Thymus (tissue), 11 donors: ENCODE measurements at regions not wholly inside any gene's neighbourhood (a gene's known extent, or its start where the extent isn't known, plus 50 kb on each side); places are given as distances from the start of the nearest gene placed in this dataset.

Source experiments
- DNase-seq, 9 donors: peaks; one replicate each; pipeline ENCODE4 v3.0.0-alpha.2; 2013; ENCODE audit warnings: low spot score in 9 of 9, low read depth in 6 of 9, missing footprints in 1 of 9
- H3K27ac ChIP-seq, 2 donors: one replicate each; pipeline ENCODE4 v1.5.1; 2013; ENCODE audit warnings: control low read depth in 1 of 2, low read depth in 1 of 2, low read length in 1 of 2, mild to moderate bottlenecking in 1 of 2, moderate library complexity in 1 of 2
- H3K27me3 ChIP-seq, 2 donors: one replicate each; pipeline ENCODE4 v1.5.1; 2013; ENCODE audit warnings: low read length in 1 of 2; ENCODE audit not compliant: control insufficient read depth in 2 of 2, insufficient read depth in 1 of 2
- H3K36me3 ChIP-seq, 2 donors: one replicate each; pipeline ENCODE4 v1.5.1; 2013; ENCODE audit warnings: low read length in 1 of 2, mild to moderate bottlenecking in 1 of 2, moderate library complexity in 1 of 2; ENCODE audit not compliant: control insufficient read depth in 2 of 2, insufficient read depth in 2 of 2
- H3K4me1 ChIP-seq, 2 donors: one replicate each; pipeline ENCODE4 v1.5.1; 2013; ENCODE audit warnings: low read length in 2 of 2; ENCODE audit not compliant: control insufficient read depth in 2 of 2, insufficient read depth in 2 of 2
- H3K4me3 ChIP-seq, 2 donors: one replicate each; pipeline ENCODE4 v1.5.1; 2013; ENCODE audit warnings: low read length in 2 of 2, control low read depth in 1 of 2, mild to moderate bottlenecking in 1 of 2
- H3K9me3 ChIP-seq, 2 donors: one replicate each; pipeline ENCODE4 v1.5.1; 2013; ENCODE audit warnings: low read length in 1 of 2, mild to moderate bottlenecking in 1 of 2; ENCODE audit not compliant: control insufficient read depth in 2 of 2, insufficient read depth in 1 of 2
- WGBS: extraction: QIAGEN DNeasy Blood & Tissue Kit; methylation state at CpG from one replicate; pipeline ENCODE4 v1.1.7; 2013; 5-methylcytosine and 5-hydroxymethylcytosine counted together
- donor health status: healthy.

DNA sequence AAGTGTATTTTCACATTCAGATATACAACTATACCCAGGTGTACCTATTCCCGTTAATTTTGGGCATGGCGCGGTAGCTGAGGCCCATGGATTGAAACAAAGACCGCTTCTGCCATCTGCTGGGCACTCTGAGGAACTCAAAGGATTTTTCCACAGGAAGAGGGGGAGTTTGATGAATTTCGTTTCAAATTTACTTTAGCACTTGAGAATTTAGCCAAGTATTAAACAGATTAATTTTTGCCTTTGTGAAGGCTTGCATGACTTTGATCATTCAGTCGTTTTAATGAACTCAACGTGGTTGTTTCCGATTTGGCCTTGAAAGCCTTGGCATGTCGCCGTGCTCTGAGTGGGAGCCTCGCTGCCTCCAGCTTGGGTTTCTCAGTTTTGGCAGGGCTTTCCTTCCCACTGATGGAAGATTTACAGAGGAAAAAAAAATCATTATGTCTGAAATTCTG lies 153.2 kb upstream of the DDHD1 start:
- Histone ChIP-seq H3K36me3 (no peaks in the 10 kb centered on the region), H3K4me3 (peak overlapping the region in 1 of 2 donors; percentile 48), H3K27ac (no peak overlapping the region), H3K9me3 (no peaks in the 10 kb centered on the region), H3K4me1 (no peaks in the 10 kb centered on the region), H3K27me3 (no peaks in the 10 kb centered on the region)
- DNase-seq = peak in 8 of 9 donors; percentile 13 to 64 (median 31)
- 16% methylated on average over 11 of the region's 11 CpGs for WGBS

DNA sequence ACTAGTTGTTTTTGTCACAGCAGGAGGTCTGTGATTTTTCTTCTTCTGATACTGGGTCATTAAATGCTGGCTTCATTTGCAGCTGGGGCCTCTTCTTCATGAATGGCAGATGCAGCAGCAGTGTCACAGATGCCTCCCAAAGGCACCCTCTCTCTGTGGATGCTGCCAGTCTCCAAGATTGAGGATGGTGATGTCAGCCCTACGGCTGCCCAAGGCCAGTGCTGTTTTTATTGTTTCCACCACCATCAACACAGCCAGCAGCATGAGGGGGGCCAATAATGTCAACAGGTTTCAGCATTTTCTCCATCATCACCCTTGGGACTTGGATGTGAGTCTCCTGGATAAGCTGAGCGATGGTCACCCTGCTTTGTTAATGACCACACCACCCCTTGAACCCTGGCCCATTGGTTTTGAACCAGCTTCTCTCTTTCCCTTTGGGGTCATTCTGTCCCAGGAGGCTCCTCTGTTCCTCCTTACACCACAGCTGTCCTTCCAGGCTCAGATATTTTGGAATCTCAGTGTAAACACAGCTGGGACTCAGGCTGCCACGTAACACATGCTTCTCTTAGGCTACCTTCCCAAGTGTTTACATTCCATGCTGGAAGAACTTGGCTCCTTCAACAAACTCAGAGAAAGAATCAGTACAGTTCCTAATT lies 151.7 kb upstream of the DDHD1 start:
- WGBS = 95% methylated on average over 3 of the region's 3 CpGs
- no peak for DNase-seq

DNA sequence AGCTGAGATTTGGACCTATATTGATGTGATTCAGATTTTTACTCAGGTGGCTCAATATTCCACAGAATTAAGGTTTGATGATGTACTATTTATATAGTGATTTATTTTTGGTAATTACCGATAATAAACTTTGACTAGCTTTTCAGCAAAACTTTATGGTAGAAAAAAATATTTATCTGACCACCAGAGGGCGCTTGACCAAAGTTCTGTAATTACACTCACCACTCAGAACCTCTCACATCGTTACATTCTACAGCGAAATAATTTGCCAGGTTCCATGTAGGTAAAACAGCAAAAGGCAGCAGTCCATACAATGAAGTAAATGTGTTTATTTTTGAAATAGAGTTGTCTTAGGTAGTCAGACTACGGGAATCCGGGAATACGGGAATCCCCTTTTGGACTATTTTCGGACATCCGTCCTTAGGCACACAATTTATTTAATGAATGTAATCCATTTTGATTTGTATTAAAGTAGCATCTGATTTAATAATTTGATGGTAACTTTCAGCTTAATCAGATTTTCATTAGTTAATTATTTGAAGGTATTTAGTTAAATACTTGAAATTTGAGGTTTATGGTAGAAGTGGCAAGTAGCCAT lies 143.0 kb upstream of the DDHD1 start:
- DNase-seq = peak in 7 of 9 donors; percentile 21 to 54 (median 27)
- WGBS = 67% methylated on average over 9 of the region's 9 CpGs
- H3K36me3 ChIP-seq = no peaks in the 10 kb centered on the region
- no peaks in the 10 kb centered on the region for H3K27me3 ChIP-seq
- no peaks in the 10 kb centered on the region for H3K4me1 ChIP-seq
- no peak overlapping the region for H3K27ac ChIP-seq
- H3K9me3 ChIP-seq = no peaks in the 10 kb centered on the region
- H3K4me3 ChIP-seq = no peak overlapping the region

More for the DNA sequence above, 151.7 kb upstream of the DDHD1 start:
- Histone ChIP-seq H3K36me3 (no peaks in the 10 kb centered on the region), H3K27me3 (no peaks in the 10 kb centered on the region), H3K9me3 (no peaks in the 10 kb centered on the region), H3K4me3 (no peak overlapping the region), H3K4me1 (no peaks in the 10 kb centered on the region), H3K27ac (no peak overlapping the region)

DNA sequence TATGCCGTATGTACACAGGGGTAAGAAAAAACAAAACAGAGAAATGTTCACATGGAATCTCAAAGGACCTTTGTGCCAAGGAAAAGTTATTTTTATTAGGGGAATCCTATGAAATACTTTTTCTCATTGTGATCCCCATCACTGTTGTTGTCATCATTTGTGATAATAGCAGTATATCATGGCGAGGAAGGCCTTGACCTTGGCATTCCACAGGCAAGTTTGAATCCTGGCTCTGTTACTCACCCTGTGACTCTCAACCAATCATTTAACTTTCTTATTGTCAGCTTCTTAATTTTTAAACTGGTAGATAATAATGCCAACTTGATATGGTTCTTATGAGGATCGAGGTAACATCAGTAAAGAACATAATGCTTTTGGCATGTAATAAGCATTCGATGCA lies 142.2 kb upstream of the DDHD1 start:
- no peak for DNase-seq
- no peaks in the 10 kb centered on the region for H3K36me3 ChIP-seq
- H3K27ac ChIP-seq = no peak overlapping the region
- 96% methylated on average over 4 of the region's 4 CpGs for WGBS
- no peaks in the 10 kb centered on the region for H3K9me3 ChIP-seq
- H3K4me3 ChIP-seq = no peak overlapping the region
- H3K4me1 ChIP-seq = no peaks in the 10 kb centered on the region
- H3K27me3 ChIP-seq = no peaks in the 10 kb centered on the region

DNA sequence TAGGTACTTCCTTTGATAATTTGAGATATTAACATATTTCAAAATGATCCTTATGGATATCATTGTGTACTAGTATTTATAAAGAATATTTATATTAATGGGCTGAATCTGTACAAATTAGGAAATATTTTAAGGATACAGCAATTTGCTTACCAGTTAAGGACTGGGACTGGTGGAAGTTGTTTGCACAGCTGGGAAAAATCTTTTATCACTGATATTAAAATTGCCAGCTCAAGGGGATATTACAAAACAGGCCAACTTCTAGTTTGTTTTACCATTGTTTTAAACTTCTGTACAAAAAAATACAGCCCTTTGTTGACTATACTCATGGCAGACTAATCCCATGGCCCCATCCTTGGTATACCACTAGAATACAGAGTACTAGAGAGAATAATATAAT lies 133.2 kb upstream of the DDHD1 start:
- H3K4me3 ChIP-seq = no peak overlapping the region
- no peak overlapping the region for H3K27ac ChIP-seq
- no peaks in the 10 kb centered on the region for H3K9me3 ChIP-seq
- H3K27me3 ChIP-seq = no peaks in the 10 kb centered on the region
- no peaks in the 10 kb centered on the region for H3K4me1 ChIP-seq
- H3K36me3 ChIP-seq = no peaks in the 10 kb centered on the region
- no peak for DNase-seq

DNA sequence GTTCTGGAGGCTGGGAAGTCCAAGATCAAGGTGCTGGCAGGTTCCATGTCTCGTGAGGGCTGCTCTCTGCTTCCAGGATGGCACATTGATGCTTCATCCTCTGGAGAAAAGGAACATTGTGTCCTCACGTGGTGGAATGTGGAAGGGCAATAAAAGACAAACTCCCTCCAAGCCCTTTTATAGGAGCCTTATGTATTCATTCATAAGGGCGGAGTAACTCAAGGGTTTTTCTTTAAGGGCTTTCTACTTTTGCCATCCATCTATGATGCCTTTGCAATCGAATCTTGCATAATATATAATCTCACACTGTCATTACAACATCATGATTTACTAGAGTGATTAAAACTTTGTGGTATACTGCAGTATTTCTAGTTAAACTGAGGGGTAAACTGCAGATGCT lies 132.7 kb upstream of the DDHD1 start:
- H3K4me3 ChIP-seq = no peak overlapping the region
- WGBS = 94% methylated on average over 4 of the region's 4 CpGs
- no peaks in the 10 kb centered on the region for H3K27me3 ChIP-seq
- H3K4me1 ChIP-seq = no peaks in the 10 kb centered on the region
- DNase-seq = no peak
- no peaks in the 10 kb centered on the region for H3K36me3 ChIP-seq
- no peak overlapping the region for H3K27ac ChIP-seq
- no peaks in the 10 kb centered on the region for H3K9me3 ChIP-seq

DNA sequence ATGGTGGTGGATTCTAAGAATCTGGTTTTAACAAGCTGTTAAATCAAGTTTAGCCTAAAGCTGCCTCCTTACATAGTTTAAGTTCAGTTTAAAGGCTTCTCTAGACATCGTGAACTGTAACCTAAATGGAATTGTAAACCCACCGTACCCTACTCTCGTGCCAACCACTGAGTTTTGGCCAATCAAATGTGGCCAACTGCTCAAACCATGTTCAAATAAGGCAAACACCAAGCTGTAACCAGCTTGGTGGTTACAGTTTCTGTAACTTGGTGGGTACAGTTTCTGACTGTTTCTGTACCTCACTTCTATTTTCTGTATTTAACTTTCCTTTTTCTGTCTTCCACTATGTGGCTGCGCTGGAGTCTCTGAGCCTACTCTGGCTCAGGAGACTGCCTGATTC lies 131.9 kb upstream of the DDHD1 start:
- 98% methylated on average over 4 of the region's 4 CpGs for WGBS
- Histone ChIP-seq H3K4me3 (no peak overlapping the region), H3K36me3 (no peaks in the 10 kb centered on the region), H3K4me1 (no peaks in the 10 kb centered on the region), H3K9me3 (no peaks in the 10 kb centered on the region), H3K27ac (no peak overlapping the region), H3K27me3 (no peaks in the 10 kb centered on the region)
- DNase-seq = no peak

DNA sequence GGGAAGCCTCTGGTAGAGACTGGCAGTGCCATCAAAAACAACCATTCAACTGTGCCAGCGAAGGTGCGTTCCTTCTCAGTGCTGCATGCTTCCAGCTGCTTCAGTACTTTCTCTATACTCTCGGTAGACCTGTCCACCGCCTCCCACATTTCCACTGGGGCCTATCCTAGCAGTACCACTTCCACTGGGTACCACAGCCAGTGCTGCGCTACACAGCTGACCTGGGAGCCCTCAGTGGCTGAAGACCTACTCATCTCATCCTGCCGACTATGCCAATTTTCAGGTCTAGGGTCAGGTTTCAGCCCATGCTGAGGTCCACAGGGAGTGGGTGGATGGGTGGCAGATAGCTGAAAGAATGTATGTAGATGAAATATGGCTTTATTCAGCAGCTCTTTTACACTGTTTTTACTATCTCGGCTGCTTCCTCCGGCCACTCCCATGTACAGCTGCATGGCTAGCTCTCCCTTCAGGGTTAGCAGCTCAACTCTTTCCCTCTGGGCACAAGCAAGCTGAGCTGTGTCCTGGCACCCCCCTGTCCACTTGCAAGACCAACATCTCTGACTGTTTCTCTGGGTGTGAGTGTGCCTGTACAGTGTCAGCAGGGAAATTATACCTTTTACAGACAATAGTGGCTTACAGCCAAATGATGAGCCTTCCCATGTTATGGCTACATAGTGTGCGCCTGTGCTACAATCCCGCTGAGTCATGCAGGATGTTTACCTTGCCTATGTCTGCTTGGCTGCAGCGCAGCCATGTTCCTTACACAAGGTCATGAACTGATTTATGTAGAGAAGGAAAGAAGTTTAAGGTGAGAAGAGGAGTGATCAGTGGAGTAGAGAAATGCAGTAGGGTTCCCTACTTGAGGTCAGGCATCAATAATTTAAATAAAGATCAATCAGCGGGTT lies 125.7 kb upstream of the DDHD1 start:
- no peaks in the 10 kb centered on the region for H3K27me3 ChIP-seq
- peaks cover 0 to 12% of the 10 kb centered on the region in 2 donors for H3K9me3 ChIP-seq
- H3K4me3 ChIP-seq = no peak overlapping the region
- H3K4me1 ChIP-seq = no peaks in the 10 kb centered on the region
- no peaks in the 10 kb centered on the region for H3K36me3 ChIP-seq
- H3K27ac ChIP-seq = no peak overlapping the region
- DNase-seq = no peak
- WGBS = 97% methylated on average over 12 of the region's 12 CpGs

DNA sequence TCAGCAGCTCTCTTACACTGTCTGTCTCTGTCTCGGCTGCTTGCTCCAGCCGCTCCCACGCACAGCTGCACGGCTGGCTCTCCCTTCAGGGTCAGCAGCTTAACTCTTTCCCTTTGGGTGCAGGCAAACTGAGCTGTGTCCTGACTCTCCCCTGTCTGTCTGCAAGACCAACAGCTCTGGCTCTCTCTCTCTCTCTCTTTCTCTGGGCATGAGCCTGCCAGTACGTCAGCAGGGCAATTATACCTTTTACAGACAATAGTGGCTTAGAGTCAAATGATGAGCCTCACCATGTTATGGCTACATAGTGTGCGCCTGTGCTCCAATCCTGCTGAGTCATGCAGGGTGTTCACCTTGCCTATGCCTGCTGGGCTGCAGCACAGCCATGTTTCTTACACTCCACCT lies 120.5 kb upstream of the DDHD1 start:
- H3K27ac ChIP-seq = no peak overlapping the region
- no peaks in the 10 kb centered on the region for H3K27me3 ChIP-seq
- H3K9me3 ChIP-seq = peaks cover 0 to 16% of the 10 kb centered on the region in 2 donors
- DNase-seq = no peak
- H3K36me3 ChIP-seq = no peaks in the 10 kb centered on the region
- 94% methylated on average over 6 of the region's 6 CpGs for WGBS
- H3K4me3 ChIP-seq = no peak overlapping the region
- H3K4me1 ChIP-seq = no peaks in the 10 kb centered on the region
